PC-3 (cell line): ENCODE measurements at regions not wholly inside any gene's neighbourhood (a gene's known extent, or its start where the extent isn't known, plus 50 kb on each side); places are given as distances from the start of the nearest gene placed in this dataset.

Source experiments
- ATAC-seq: fragments of 200-7000 bp; cut with Tn5 transposase; 2 replicates; pipeline ENCODE4 v1.9.1; 2020; ENCODE audit warnings: mild to moderate bottlenecking, moderate library complexity
- BruUV-seq: library from RNA; stranded (reverse); fragments of 400-500 nt; replicated peaks from 2 replicates; lab custom pipeline; 2021; lab: Mats Ljungman, UMichigan
- CTCF ChIA-PET: fragments of 300-600 bp; sonication (Branson Sonifier 250); formaldehyde crosslinking; loops from one replicate; lab custom pipeline; 2022; ENCODE audit warnings: antibody characterized with exemption; lab: Charles Lee
- POLR2A ChIA-PET: fragments of 300-600 bp; sonication (Branson Sonifier 250); formaldehyde crosslinking; loops from one replicate; lab custom pipeline; 2022; ENCODE audit warnings: antibody characterized with exemption; ENCODE audit not compliant: unreplicated experiment; lab: Charles Lee
- DNase-seq: peaks from one replicate; pipeline ENCODE4 v3.0.0-alpha.2; 2015
- H2AFZ ChIP-seq: fragments of 300-600 bp; sonication (generic); 2 replicates; pipeline ENCODE4 v1.6.0; 2016; ENCODE audit warnings: antibody characterized with exemption, low read length
- H3F3A ChIP-seq: fragments of 300-600 bp; sonication (generic); one replicate; pipeline ENCODE4 v1.6.0; 2017; ENCODE audit warnings: antibody characterized with exemption, low read length, control low read depth, mild to moderate bottlenecking; ENCODE audit not compliant: unreplicated experiment
- H3K27ac ChIP-seq: fragments of 300-600 bp; sonication (generic); 2 replicates; pipeline ENCODE4 v1.5.1; 2016; ENCODE audit warnings: mild to moderate bottlenecking, low read length
- H3K27me3 ChIP-seq: fragments of 300-600 bp; sonication (generic); 2 replicates; pipeline ENCODE4 v1.6.1; 2016; ENCODE audit warnings: low read length, mixed read lengths
- H3K36me3 ChIP-seq: fragments of 300-600 bp; sonication (generic); 2 replicates; pipeline ENCODE4 v1.6.1; 2016; ENCODE audit warnings: low read depth, mixed run types, low read length, mixed read lengths
- H3K4me1 ChIP-seq: fragments of 300-600 bp; sonication (generic); 2 replicates; pipeline ENCODE4 v1.5.1; 2016; ENCODE audit warnings: low read length; ENCODE audit not compliant: insufficient read depth
- H3K4me2 ChIP-seq: fragments of 300-600 bp; sonication (generic); 2 replicates; pipeline ENCODE4 v1.6.0; 2016; ENCODE audit warnings: low read length
- H3K4me3 ChIP-seq: fragments of 300-600 bp; sonication (generic); 2 replicates; pipeline ENCODE4 v1.5.1; 2016; ENCODE audit warnings: mild to moderate bottlenecking, low read length, mixed read lengths
- H3K79me2 ChIP-seq: fragments of 300-600 bp; sonication (generic); 2 replicates; pipeline ENCODE4 v1.6.1; 2017; ENCODE audit warnings: low read length, mixed read lengths
- H3K9ac ChIP-seq: fragments of 300-600 bp; sonication (generic); 2 replicates; pipeline ENCODE4 v1.6.0; 2016; ENCODE audit warnings: mild to moderate bottlenecking, low read length
- H3K9me2 ChIP-seq: fragments of 300-600 bp; sonication (generic); replicated peaks from 2 replicates; pipeline ENCODE4 v1.6.1; 2016; ENCODE audit warnings: mixed run types, low read length, mixed read lengths
- H3K9me3 ChIP-seq: fragments of 300-600 bp; sonication (generic); 2 replicates; pipeline ENCODE4 v1.6.1; 2016; ENCODE audit warnings: low read length, mixed read lengths
- H4K20me1 ChIP-seq: fragments of 300-600 bp; sonication (generic); 2 replicates; pipeline ENCODE4 v1.6.1; 2016; ENCODE audit warnings: low read length, mixed read lengths
- CTCF ChIP-seq: fragments of 300-600 bp; sonication (generic); conservative IDR thresholded peaks from 2 replicates; pipeline ENCODE4 v1.5.1; 2017; ENCODE audit warnings: antibody characterized with exemption, low read depth, mild to moderate bottlenecking, low read length
- EZH2 ChIP-seq: fragments of 300-600 bp; sonication (generic); IDR thresholded peaks from one replicate; pipeline ENCODE4 v1.6.1; 2017; ENCODE audit warnings: antibody characterized with exemption, mild to moderate bottlenecking, low read length; ENCODE audit not compliant: unreplicated experiment
- EZH2phosphoT487 ChIP-seq: fragments of 300-600 bp; sonication (generic); IDR thresholded peaks from 2 replicates; pipeline ENCODE4 v1.6.1; 2018; ENCODE audit warnings: mild to moderate bottlenecking, antibody characterized with exemption, low read length, borderline replicate concordance
- intact Hi-C: fragments of 100-400 bp; cut with micrococcal nuclease; formaldehyde crosslinking; loops from 2 replicates; pipeline ENCODE4 v1.9.0; 2023

GRCh38 chr4:84325625-84326024 lies 173.5 kb downstream of the NKX6-1 start:
- Histone ChIP-seq H3K4me1 (no peaks in the 10 kb centered on the region; the same call in 1 of the 2 replicates), H3K9me2 (no peaks in the 10 kb centered on the region), H3K4me3 (no peak overlapping the region), H3K79me2 (no peaks in the 10 kb centered on the region), H3K27ac (no peak overlapping the region), H3K36me3 (no peaks in the 10 kb centered on the region), H3F3A (no peaks in the 10 kb centered on the region), H3K9me3 (no peaks in the 10 kb centered on the region), H2AFZ (no peak overlapping the region), H3K27me3 (no peaks in the 10 kb centered on the region), H3K4me2 (no peak overlapping the region), H4K20me1 (no peaks in the 10 kb centered on the region), H3K9ac (no peak overlapping the region)
- DNase-seq (no peak), ATAC-seq (no peak)
- no peak for TF ChIP-seq CTCF
- no peak for TF ChIP-seq EZH2
- no peak for TF ChIP-seq EZH2phosphoT487
- ChIA-PET CTCF (no interaction called here), POLR2A (no interaction called here)
- no TSS peak for BruUV-seq
- intact Hi-C loops: no loop called here

GRCh38 chr4:84324303-84325245 lies 174.5 kb downstream of the NKX6-1 start:
- Histone ChIP-seq H3K79me2 (no peaks in the 10 kb centered on the region), H3K27me3 (no peaks in the 10 kb centered on the region), H3F3A (no peaks in the 10 kb centered on the region), H3K9me3 (no peaks in the 10 kb centered on the region), H3K4me1 (no peaks in the 10 kb centered on the region; the same call in 1 of the 2 replicates), H2AFZ (no peak overlapping the region), H3K36me3 (no peaks in the 10 kb centered on the region), H3K27ac (no peak overlapping the region), H4K20me1 (no peaks in the 10 kb centered on the region), H3K4me3 (no peak overlapping the region), H3K9me2 (no peaks in the 10 kb centered on the region), H3K9ac (no peak overlapping the region), H3K4me2 (no peak overlapping the region)
- DNase-seq (no peak), ATAC-seq (no peak)
- TF ChIP-seq CTCF (no peak), EZH2 (no peak), EZH2phosphoT487 (no peak)
- BruUV-seq: no TSS peak
- POLR2A ChIA-PET: no interaction called here
- intact Hi-C loops: no loop called here
- CTCF ChIA-PET: no interaction called here

GRCh38 chr4:84319124-84319523 lies 180.0 kb downstream of the NKX6-1 start:
- ATAC-seq (no peak), DNase-seq (peak; percentile 6)
- no peaks in the 10 kb centered on the region for H3K9me3 ChIP-seq
- no peak overlapping the region for H2AFZ ChIP-seq
- H3K27me3 ChIP-seq: no peaks in the 10 kb centered on the region
- ChIA-PET CTCF (no interaction called here), POLR2A (no interaction called here)
- H3K79me2 ChIP-seq: no peaks in the 10 kb centered on the region
- H3K4me2 ChIP-seq: no peak overlapping the region
- no peaks in the 10 kb centered on the region for H3K9me2 ChIP-seq
- no peaks in the 10 kb centered on the region for H3K36me3 ChIP-seq
- no peaks in the 10 kb centered on the region for H4K20me1 ChIP-seq
- no peak overlapping the region for H3K9ac ChIP-seq
- no peak overlapping the region for H3K27ac ChIP-seq
- no peaks in the 10 kb centered on the region for H3K4me1 ChIP-seq
- no peaks in the 10 kb centered on the region for H3F3A ChIP-seq
- no peak for TF ChIP-seq CTCF
- no peak for TF ChIP-seq EZH2
- TF ChIP-seq EZH2phosphoT487: no peak
- no peak overlapping the region for H3K4me3 ChIP-seq
- no TSS peak for BruUV-seq
- intact Hi-C loops: no loop called here
